IPS-18a (cell line): ENCODE measurements at regions not wholly inside any gene's neighbourhood (a gene's known extent, or its start where the extent isn't known, plus 50 kb on each side); places are given as distances from the start of the nearest gene placed in this dataset.

Source experiments
- H3K27ac ChIP-seq: one replicate; pipeline ENCODE4 v1.5.1; 2013; ENCODE audit warnings: low read length
- H3K27me3 ChIP-seq: one replicate; pipeline ENCODE4 v1.6.1; 2013; ENCODE audit warnings: mild to moderate bottlenecking, low read length; ENCODE audit not compliant: control insufficient read depth, insufficient read depth
- H3K36me3 ChIP-seq: one replicate; pipeline ENCODE4 v1.6.1; 2013; ENCODE audit warnings: low read depth, low read length; ENCODE audit not compliant: control insufficient read depth
- H3K4me1 ChIP-seq: one replicate; pipeline ENCODE4 v1.6.1; 2013; ENCODE audit warnings: low read depth, low read length; ENCODE audit not compliant: control insufficient read depth
- H3K4me3 ChIP-seq: one replicate; pipeline ENCODE4 v1.5.1; 2013; ENCODE audit warnings: low read length
- H3K9ac ChIP-seq: one replicate; pipeline ENCODE4 v1.6.1; 2013; ENCODE audit warnings: mild to moderate bottlenecking, low read length, moderate library complexity
- H3K9me3 ChIP-seq: one replicate; pipeline ENCODE4 v1.6.1; 2013; ENCODE audit warnings: low read depth, low read length; ENCODE audit not compliant: control insufficient read depth

GRCh38 chr9:119959846-119960545, 590.8 kb upstream of the BRINP1 start:
- Histone ChIP-seq H3K9ac (no peak overlapping the region), H3K4me3 (no peak overlapping the region), H3K27me3 (no peaks in the 10 kb centered on the region), H3K36me3 (no peaks in the 10 kb centered on the region), H3K4me1 (peaks cover 11% of the 10 kb centered on the region), H3K9me3 (no peaks in the 10 kb centered on the region), H3K27ac (no peak overlapping the region)

GRCh38 chr9:119956111-119956510, 586.9 kb upstream of the BRINP1 start:
- H3K9me3 ChIP-seq, result no peaks in the 10 kb centered on the region
- no peaks in the 10 kb centered on the region for H3K27me3 ChIP-seq
- H3K4me3 ChIP-seq, result no peak overlapping the region
- H3K4me1 ChIP-seq, result no peaks in the 10 kb centered on the region
- no peak overlapping the region for H3K27ac ChIP-seq
- no peak overlapping the region for H3K9ac ChIP-seq
- no peaks in the 10 kb centered on the region for H3K36me3 ChIP-seq

- Histone ChIP-seq H3K4me3 (no peak overlapping the region), H3K9me3 (no peaks in the 10 kb centered on the region), H3K27ac (no peak overlapping the region), H3K9ac (no peak overlapping the region), H3K36me3 (no peaks in the 10 kb centered on the region), H3K4me1 (no peaks in the 10 kb centered on the region), H3K27me3 (no peaks in the 10 kb centered on the region)
Observed at GRCh38 chr9:119955276-119955675, 586.0 kb upstream of the BRINP1 start.

- Histone ChIP-seq H3K9me3 (no peaks in the 10 kb centered on the region), H3K36me3 (no peaks in the 10 kb centered on the region), H3K4me3 (no peak overlapping the region), H3K27ac (no peak overlapping the region), H3K27me3 (no peaks in the 10 kb centered on the region), H3K4me1 (no peaks in the 10 kb centered on the region), H3K9ac (no peak overlapping the region)
Observed at GRCh38 chr9:119951591-119951990, 582.4 kb upstream of the BRINP1 start.

GRCh38 chr9:119951090-119951489, 581.9 kb upstream of the BRINP1 start:
- Histone ChIP-seq H3K9ac (no peak overlapping the region), H3K4me1 (no peaks in the 10 kb centered on the region), H3K4me3 (no peak overlapping the region), H3K9me3 (no peaks in the 10 kb centered on the region), H3K27me3 (no peaks in the 10 kb centered on the region), H3K36me3 (no peaks in the 10 kb centered on the region), H3K27ac (no peak overlapping the region)

- Histone ChIP-seq H3K4me1 (no peaks in the 10 kb centered on the region), H3K27ac (no peak overlapping the region), H3K4me3 (no peak overlapping the region), H3K27me3 (no peaks in the 10 kb centered on the region), H3K9me3 (no peaks in the 10 kb centered on the region), H3K36me3 (no peaks in the 10 kb centered on the region), H3K9ac (no peak overlapping the region)
Observed at GRCh38 chr9:119945686-119946085, 576.5 kb upstream of the BRINP1 start.

GRCh38 chr9:119941091-119941490, 571.9 kb upstream of the BRINP1 start:
- no peaks in the 10 kb centered on the region for H3K27me3 ChIP-seq
- H3K4me1 ChIP-seq, result peaks cover 6% of the 10 kb centered on the region
- H3K9me3 ChIP-seq, result no peaks in the 10 kb centered on the region
- no peak overlapping the region for H3K27ac ChIP-seq
- no peaks in the 10 kb centered on the region for H3K36me3 ChIP-seq
- H3K9ac ChIP-seq, result no peak overlapping the region
- no peak overlapping the region for H3K4me3 ChIP-seq

GRCh38 chr9:119938871-119939270, 569.6 kb upstream of the BRINP1 start:
- H3K9me3 ChIP-seq, result no peaks in the 10 kb centered on the region
- no peak overlapping the region for H3K4me3 ChIP-seq
- H3K4me1 ChIP-seq, result peaks cover 6% of the 10 kb centered on the region
- H3K9ac ChIP-seq, result no peak overlapping the region
- no peak overlapping the region for H3K27ac ChIP-seq
- no peaks in the 10 kb centered on the region for H3K27me3 ChIP-seq
- no peaks in the 10 kb centered on the region for H3K36me3 ChIP-seq

GRCh38 chr9:119934497-119934896, 565.3 kb upstream of the BRINP1 start:
- H3K4me3 ChIP-seq, result no peak overlapping the region
- H3K27ac ChIP-seq, result no peak overlapping the region
- no peaks in the 10 kb centered on the region for H3K36me3 ChIP-seq
- no peaks in the 10 kb centered on the region for H3K9me3 ChIP-seq
- H3K27me3 ChIP-seq, result no peaks in the 10 kb centered on the region
- no peak overlapping the region for H3K9ac ChIP-seq
- peaks cover 6% of the 10 kb centered on the region for H3K4me1 ChIP-seq

- Histone ChIP-seq H3K9ac (no peak overlapping the region), H3K27ac (no peak overlapping the region)
Observed at GRCh38 chr9:119933191-119933590, 564.0 kb upstream of the BRINP1 start.

GRCh38 chr9:119924736-119925135, 555.5 kb upstream of the BRINP1 start:
- Histone ChIP-seq H3K9ac (no peak overlapping the region), H3K4me3 (no peak overlapping the region), H3K9me3 (no peaks in the 10 kb centered on the region), H3K27ac (no peak overlapping the region), H3K27me3 (no peaks in the 10 kb centered on the region), H3K36me3 (no peaks in the 10 kb centered on the region), H3K4me1 (no peaks in the 10 kb centered on the region)

More at GRCh38 chr9:119933191-119933590, 564.0 kb upstream of the BRINP1 start:
- Histone ChIP-seq H3K4me1 (no peaks in the 10 kb centered on the region), H3K9me3 (no peaks in the 10 kb centered on the region), H3K27me3 (no peaks in the 10 kb centered on the region), H3K4me3 (no peak overlapping the region), H3K36me3 (no peaks in the 10 kb centered on the region)

- no peaks in the 10 kb centered on the region for H3K27me3 ChIP-seq
- no peaks in the 10 kb centered on the region for H3K4me1 ChIP-seq
- no peaks in the 10 kb centered on the region for H3K9me3 ChIP-seq
- no peak overlapping the region for H3K27ac ChIP-seq
- H3K36me3 ChIP-seq, result no peaks in the 10 kb centered on the region
- H3K4me3 ChIP-seq, result no peak overlapping the region
- H3K9ac ChIP-seq, result no peak overlapping the region
Observed at GRCh38 chr9:119917175-119917574, 547.9 kb upstream of the BRINP1 start.
